ENCODE measurements at regions not wholly inside any gene's neighbourhood (a gene's known extent, or its start where the extent isn't known, plus 50 kb on each side); places are given as distances from the start of the nearest gene placed in this dataset.

DNA sequence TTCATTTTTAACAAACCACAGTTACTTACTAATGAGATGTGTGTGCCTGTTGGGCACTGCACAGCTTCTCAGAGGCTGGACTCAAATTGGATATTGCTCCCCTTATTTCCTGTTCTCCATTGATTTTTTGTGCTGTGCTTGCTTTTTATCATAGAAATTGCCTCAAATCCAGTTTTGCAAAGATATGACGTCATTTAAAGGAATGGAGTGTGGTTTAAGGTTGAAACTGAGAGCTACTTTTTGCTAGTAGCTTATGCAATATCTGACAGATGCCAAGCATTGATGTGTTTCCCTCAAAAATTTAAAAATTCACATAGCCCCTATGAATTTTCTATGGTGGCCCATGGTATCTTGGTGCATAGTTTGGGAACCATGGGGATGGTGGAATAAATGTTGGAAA is 67.7 kb upstream of the ROPN1 start:
- TF ChIP-seq, protein P1, sequence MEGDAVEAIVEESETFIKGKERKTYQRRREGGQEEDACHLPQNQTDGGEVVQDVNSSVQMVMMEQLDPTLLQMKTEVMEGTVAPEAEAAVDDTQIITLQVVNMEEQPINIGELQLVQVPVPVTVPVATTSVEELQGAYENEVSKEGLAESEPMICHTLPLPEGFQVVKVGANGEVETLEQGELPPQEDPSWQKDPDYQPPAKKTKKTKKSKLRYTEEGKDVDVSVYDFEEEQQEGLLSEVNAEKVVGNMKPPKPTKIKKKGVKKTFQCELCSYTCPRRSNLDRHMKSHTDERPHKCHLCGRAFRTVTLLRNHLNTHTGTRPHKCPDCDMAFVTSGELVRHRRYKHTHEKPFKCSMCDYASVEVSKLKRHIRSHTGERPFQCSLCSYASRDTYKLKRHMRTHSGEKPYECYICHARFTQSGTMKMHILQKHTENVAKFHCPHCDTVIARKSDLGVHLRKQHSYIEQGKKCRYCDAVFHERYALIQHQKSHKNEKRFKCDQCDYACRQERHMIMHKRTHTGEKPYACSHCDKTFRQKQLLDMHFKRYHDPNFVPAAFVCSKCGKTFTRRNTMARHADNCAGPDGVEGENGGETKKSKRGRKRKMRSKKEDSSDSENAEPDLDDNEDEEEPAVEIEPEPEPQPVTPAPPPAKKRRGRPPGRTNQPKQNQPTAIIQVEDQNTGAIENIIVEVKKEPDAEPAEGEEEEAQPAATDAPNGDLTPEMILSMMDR (IDR thresholded peaks at IDR 0.05) = no peak
- TF ChIP-seq POLR2A (IDR thresholded peaks at IDR 0.05) = no peak

All from Peyer's patch (tissue), 4 donors.